Gastroesophageal sphincter (tissue), 3 donors: ENCODE measurements at regions not wholly inside any gene's neighbourhood (a gene's known extent, or its start where the extent isn't known, plus 50 kb on each side); places are given as distances from the start of the nearest gene placed in this dataset.
"Not testable (repeated sequence)": the region's sequence is repeated elsewhere in the genome, so short reads cannot be mapped to it uniquely, and the experiment has no call there.

Experiments used
- POLR2A ChIP-seq, 2 donors: fragments of 450-650 bp; IDR thresholded peaks; one replicate each; pipeline ENCODE4 v1.6.1; 2017; ENCODE audit warnings: antibody characterized with exemption in 2 of 2, mild to moderate bottlenecking in 2 of 2, moderate library complexity in 1 of 2
- POLR2AphosphoS5 ChIP-seq: sonication (generic); formaldehyde crosslinking; IDR thresholded peaks from one replicate; pipeline ENCODE4 v1.6.1; 2017; ENCODE audit warnings: antibody characterized with exemption
- TF ChIP-seq, protein P1 (sequence below), 4 experiments: fragments of 200-600 bp in 2 of 4; fragments of 450-650 bp in 2 of 4; sonication (generic) in 1 of 4; IDR thresholded peaks; one replicate each; pipeline ENCODE4 v1.5.1; 2017 to 2019; ENCODE audit warnings: antibody characterized with exemption in 4 of 4, mild to moderate bottlenecking in 2 of 4, moderate library complexity in 2 of 4

DNA sequence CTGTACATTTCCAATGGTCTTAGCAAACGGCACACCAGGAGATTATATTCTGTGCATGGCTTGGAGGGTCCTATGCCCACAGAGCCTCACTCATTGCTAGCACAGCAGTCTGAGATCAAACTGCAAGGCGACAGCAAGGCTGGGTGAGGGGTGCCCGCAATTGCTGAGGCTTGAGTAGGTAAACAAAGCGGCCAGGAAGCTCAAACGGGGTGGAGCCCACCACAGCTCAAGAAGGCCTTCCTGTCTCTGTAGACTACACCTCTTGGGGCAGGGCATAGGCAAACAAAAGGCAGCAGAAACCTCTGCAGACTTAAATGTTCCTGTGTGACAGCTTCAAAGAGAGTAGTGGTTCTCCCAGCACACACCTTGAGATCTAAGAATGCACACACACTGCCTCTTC is 91.3 kb downstream of the OR4A5 start:
- TF ChIP-seq POLR2A (IDR thresholded peaks at IDR 0.05); POLR2AphosphoS5: not testable (repeated sequence)
- TF ChIP-seq, protein P1, sequence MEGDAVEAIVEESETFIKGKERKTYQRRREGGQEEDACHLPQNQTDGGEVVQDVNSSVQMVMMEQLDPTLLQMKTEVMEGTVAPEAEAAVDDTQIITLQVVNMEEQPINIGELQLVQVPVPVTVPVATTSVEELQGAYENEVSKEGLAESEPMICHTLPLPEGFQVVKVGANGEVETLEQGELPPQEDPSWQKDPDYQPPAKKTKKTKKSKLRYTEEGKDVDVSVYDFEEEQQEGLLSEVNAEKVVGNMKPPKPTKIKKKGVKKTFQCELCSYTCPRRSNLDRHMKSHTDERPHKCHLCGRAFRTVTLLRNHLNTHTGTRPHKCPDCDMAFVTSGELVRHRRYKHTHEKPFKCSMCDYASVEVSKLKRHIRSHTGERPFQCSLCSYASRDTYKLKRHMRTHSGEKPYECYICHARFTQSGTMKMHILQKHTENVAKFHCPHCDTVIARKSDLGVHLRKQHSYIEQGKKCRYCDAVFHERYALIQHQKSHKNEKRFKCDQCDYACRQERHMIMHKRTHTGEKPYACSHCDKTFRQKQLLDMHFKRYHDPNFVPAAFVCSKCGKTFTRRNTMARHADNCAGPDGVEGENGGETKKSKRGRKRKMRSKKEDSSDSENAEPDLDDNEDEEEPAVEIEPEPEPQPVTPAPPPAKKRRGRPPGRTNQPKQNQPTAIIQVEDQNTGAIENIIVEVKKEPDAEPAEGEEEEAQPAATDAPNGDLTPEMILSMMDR (IDR thresholded peaks at IDR 0.05), result not testable (repeated sequence)
